Medulla oblongata (tissue), 1 donor: ENCODE measurements at regions not wholly inside any gene's neighbourhood (a gene's known extent, or its start where the extent isn't known, plus 50 kb on each side); places are given as distances from the start of the nearest gene placed in this dataset.

Experiments
- DNase-seq: peaks from one replicate; pipeline ENCODE4 v3.0.0-alpha.2; 2015; ENCODE audit errors: extremely low spot score

GRCh38 chr2:123245156-123245555, 779.9 kb upstream of the CNTNAP5 start:
- no peak for DNase-seq

DNA sequence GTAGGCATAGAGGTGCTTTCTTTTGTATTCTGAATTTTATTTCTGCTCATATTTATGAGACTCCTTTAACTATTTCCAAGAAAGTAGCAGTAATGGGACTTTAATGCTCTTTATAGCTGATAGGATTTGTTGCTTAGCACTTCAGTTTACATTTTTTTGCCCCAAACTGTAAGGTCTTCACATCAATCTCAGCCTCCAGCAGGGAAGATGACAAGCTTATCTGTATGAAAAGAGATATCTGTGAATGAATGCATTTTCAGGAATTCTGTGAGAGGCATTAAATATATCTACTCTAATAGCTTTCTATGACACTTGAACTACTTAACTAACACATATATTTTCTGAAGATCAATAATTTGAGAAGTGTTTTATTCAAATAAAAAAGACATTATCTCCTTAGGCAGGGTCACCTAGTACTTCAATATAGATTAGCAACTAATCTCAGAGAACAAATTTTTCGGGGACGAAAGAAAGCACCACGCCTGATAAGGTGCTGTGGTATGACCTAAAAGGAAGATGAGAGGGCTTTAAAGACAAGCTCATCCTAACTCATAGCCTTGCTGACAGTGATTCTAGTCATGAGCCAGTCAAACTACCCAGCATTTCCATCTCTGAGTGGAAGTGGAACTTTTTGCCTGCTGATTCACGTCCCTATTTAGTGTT, 766.1 kb upstream of the CNTNAP5 start:
- no peak for DNase-seq

DNA sequence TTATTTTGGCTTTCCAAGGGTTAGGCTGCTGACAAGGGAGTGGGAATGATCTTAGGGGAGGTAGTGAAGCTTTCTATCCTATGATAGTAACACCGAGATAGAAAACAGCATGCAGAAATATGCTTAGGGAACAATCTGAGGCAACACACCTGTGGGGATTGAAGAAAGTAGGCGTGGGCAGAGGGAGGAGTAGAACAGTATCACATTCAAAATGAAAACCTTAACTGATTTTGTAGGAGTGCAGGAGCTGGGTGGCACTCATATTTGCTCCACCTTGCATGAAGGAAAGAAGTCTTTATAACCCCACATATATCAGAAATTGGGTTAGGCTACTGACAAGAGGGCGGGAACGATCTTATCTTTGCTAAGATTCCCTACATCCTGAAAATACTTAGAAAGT, 762.2 kb upstream of the CNTNAP5 start:
- DNase-seq, result no peak

DNA sequence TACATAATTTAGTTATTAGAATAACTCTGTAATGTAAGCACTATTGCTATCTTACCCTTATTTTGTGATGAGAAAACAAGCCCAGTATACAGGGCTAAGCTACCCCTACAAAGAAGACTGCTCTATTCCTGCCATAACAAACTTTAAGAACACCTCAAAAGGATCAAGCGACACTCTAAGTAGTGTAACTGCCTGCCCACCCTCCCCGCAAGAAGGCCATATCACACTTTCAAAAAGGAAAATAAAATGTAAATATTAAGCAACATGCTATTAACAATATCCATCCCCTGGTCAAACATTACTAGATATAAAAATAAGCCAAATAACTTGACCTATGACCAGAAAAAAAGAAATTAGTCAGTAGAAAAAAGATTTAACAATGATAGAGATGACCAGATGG, 741.7 kb upstream of the CNTNAP5 start:
- DNase-seq, result no peak

DNA sequence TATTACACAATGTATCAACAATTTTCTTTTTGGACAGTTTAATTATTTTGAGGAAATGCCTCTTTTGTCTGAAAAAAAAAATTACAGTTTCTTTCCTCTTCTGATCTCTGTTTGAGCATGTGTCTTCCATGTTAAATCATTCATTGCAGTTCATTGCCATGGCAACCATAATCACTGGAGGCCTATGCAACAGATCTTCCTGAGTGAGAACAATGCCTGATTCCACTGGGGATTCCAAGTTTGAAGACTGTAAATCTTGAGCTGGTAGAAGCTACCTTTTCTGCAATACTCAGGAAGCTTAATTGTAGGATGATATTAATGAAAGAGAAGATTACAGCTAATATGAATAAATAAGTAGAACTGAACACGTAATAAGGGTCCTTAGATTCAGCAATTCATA, 721.4 kb upstream of the CNTNAP5 start:
- no peak for DNase-seq
